ENCODE measurements at regions not wholly inside any gene's neighbourhood (a gene's known extent, or its start where the extent isn't known, plus 50 kb on each side); places are given as distances from the start of the nearest gene placed in this dataset.
"Not testable (repeated sequence)": the region's sequence is repeated elsewhere in the genome, so short reads cannot be mapped to it uniquely, and the experiment has no call there.

DNA sequence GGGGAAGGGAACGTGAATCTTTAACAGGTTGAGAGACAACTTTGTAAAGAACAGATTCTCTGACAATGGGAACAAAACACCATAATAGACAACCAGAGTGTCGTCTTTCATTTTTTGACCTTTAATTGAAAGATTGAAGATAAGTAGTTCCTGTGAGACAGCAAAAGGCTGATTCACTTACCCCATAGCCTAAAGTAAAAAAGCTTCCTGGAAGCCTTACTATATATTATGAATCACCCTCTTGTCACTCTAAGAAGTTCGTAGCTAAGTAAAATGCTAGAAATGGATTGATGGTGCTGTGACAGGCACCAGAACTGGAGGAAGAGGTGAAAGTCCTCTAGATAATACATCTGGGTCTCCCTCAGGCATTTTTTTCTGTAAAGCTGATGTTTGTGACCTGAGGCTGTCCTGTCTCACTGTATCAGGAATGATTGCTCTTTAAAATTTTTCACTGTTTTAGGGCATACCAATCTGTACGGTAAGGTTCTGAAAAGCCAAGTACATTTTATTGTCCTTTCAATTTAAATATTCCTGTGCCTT, 824.6 kb upstream of the SEMA6D start:
- DNase-seq: no peak

GRCh38 chr15:46894644-46895043, 822.7 kb upstream of the SEMA6D start:
- no peak for DNase-seq

- DNase-seq: no peak
Observed at GRCh38 chr15:46897266-46897665, 820.0 kb upstream of the SEMA6D start.

GRCh38 chr15:46901001-46901400, 816.3 kb upstream of the SEMA6D start:
- DNase-seq: no peak

DNA sequence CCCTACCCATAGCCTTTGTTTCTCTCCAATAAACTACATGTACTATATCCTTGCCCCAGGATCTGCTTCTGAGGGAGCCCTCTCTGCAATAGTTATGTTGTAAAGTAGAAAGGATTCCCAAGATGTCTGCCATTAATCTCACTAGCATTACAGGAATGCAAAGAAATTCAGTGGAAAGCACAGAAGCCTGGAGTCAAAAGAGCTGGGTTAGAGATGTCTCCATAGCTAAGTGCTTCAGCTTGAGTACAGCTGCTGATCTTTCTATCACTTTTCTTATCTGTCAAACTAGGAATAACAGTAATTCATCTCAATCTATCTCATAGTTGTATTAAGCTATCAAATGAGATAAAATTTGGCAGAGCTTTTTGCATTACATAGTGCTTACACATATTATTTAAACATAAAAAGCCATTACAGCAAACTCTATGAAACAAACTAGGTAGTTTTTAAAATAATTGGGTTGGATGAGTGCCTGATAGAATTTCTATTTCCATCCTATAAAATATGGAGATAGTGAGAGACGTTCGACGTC, 799.5 kb upstream of the SEMA6D start:
- DNase-seq: no peak

DNA sequence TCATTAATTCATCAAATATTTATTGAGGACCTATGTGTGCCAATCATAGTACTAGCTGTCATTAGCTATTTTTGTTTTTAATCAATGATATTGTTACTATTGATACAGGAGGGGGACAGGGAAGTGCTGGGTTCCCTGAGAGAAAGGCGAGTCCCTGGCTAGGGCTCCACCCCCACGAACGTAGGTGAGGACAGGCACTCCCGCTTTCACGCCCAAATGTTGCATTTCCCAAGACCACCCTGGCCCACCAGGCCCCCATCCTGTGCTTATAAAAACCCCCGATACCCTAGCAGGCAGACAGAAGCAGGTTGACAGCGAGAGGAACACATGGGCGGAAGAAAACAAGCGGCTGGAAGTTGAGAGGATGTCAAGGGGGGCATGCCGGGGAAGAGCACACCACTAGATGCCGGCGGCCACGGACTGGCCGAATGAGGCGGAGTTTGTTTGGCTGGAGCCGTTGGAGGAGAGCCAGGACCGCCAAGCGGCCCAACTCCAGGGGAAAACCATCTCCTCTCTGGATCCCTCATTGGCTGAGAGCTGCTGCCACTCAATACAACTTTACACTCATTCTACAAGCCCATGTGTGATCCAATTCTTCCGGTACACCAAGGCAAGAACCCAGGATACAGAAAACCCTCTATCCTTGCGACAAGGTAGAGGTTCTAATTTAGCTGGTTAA, 798.7 kb upstream of the SEMA6D start:
- DNase-seq: no peak

- DNase-seq: no peak
Observed at GRCh38 chr15:46921891-46922290, 795.4 kb upstream of the SEMA6D start.

- DNase-seq: no peak
Observed at GRCh38 chr15:46930426-46930825, 786.9 kb upstream of the SEMA6D start.

DNA sequence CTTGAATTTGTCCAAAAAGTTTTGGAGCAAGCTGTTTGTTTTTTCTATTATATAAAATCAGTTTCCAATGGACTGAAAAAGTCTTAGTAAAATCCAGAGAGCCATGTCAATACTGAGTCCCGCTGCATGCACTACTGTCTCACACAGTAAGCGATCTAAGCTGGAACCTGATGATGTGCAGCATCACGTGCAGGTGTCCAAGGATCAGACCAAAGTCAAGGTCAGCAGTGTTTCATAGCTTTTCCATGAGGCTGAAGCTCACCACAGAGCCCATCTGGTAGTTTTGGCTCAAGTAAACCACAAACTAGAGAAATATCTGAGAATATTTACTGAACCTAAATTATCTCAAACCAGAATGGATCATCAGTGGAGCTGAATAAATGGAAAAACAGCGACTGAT, 784.0 kb upstream of the SEMA6D start:
- no peak for DNase-seq

DNA sequence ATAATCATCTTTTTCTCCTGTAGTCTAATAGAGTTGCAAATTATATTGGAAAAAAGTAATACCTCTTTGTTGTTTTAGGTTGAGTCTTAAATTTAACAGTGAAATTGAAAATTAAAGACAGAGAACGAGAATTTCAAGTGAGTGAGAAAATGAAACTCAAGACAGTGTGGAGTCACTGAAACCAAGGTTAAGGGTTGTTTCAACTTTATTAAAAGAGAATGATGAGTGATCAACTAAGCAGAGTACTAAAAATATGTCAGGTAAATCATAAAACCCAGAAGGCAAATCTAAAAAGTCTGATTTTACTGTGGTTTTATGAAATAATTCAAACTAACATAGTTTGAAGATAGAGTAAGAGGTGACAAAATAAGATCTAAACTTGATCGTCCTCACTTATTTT, 782.5 kb upstream of the SEMA6D start:
- no peak for DNase-seq

DNA sequence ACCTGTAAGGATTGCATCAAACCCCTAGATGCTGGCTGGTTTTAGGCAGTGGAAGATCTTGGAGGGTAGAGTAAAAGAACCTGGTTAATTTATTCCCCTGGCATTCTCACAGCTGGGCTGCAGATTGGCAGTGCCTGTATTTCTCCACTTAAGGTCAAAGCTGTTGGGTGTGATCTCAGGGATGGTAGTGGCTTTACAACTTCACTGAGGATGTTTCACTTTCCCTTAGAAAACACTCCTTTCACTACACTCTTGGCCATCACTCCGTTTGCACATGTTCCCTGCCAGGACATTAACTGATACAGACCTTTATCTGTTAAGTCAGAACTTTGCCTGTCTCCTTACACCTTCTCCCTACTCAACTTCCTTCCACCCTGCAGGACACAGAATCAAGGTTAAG, 779.1 kb upstream of the SEMA6D start:
- no peak for DNase-seq

DNA sequence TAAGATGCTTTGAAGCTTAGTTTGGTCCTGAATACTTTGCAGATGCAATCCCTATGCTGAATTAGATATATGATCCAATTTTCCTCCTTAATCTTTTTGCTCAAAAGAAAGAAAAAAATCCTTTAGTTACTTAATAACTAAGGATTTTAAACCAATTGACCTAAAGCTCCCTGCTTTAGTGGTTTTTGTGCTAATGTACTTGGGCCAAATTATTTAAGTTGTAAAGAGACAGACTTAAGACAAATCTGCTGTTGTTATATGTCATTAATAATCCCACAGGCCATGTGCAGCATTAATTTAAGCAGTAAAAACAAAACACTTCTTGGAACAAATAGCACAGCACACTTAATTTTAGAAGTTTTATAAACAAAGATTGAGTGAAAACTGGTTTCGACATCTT, 776.1 kb upstream of the SEMA6D start:
- DNase-seq: no peak

DNA sequence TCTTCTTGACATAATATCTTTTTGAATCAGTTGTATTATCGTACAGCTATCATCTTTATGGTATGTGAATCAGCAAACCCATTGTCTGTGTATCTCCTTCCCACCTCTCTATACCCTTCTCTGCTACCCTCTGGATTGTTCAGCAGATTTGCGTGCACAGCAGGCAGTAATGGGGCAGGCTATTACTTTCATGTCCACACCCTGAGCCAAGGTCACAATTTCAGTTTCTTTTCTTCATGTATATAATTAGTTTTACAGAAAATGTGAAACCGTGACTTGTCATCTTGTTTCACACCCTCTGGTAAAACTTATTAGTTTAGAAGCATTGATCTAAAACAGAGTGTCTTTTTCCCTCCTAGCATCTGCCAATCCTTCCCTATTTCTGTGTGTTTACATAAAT, 770.4 kb upstream of the SEMA6D start:
- no peak for DNase-seq

GRCh38 chr15:46955576-46955975, 761.7 kb upstream of the SEMA6D start:
- no peak for DNase-seq

DNA sequence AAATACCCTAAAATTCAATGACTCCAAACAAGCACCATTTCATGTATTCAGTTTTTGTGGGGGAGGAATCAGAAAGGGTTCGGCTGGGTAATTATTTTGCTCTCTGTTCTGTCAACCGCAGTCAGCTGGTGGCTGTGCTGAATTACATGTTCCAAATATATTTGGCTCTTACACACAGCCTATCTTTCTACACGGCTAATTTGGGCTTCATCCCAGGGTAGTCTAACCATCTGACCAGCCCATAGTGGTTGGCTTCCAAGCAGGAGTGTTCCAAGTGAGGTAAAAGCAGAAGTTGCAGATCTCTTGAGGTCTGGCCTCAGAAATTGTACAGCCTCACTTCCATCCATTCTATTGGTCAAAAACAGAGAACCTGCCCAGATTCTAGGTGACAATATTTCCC, 760.8 kb upstream of the SEMA6D start:
- peak; percentile 5 to 65 for DNase-seq

DNA sequence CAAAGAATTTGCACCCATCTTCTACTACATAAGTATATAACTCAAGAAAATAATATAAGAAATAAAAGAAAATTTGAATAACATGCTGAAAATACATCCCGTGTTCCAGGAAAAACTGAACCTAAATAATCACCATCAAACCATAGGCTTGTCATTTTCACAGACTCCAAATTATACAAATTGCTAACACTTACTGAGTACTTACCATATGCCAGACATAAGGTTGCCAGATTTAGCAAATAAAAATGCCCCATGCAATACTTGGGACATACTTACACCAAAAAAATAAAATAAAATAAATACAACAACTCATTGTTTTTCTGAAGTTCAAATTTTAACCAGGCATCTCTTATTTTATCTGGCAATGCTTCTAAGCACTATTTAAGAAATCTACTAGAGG, 760.4 kb upstream of the SEMA6D start:
- no peak for DNase-seq

DNA sequence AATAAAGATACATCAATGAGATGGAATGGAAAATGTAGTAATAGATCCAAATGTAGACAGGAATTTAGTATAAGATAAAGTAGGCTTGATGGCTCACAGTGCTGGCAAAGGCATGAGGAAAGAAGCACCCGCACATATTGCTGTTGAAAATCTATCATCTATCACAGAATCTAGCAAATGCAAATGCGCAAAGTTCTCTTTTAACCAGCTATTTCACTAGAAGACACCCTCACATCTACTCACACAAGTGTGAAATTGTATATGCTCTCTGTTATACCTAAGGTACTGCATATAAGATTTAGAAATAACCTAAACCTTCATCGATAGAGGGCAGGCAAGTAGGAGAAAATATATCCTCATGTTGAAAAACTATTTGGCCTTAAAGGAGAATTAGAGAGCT, 756.7 kb upstream of the SEMA6D start:
- no peak for DNase-seq

DNA sequence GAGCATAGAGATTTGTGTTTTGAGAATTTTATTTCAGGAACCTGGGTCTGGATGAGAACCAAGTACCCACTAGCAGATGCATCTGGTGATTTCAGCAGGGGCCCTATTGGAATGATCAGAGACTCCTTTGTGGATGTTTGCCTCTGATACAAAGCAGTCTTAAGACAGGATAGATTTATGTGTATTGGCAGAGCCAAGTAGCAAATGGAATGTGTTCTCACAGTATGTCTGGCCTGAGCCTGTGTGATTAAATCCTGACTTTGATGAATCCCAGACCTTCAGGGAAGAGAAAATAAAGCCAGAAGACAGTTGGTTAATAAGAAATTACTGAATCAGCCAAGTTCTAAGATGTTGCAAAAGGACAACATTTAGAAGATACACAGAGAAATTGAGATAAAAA, 755.5 kb upstream of the SEMA6D start:
- no peak for DNase-seq

DNA sequence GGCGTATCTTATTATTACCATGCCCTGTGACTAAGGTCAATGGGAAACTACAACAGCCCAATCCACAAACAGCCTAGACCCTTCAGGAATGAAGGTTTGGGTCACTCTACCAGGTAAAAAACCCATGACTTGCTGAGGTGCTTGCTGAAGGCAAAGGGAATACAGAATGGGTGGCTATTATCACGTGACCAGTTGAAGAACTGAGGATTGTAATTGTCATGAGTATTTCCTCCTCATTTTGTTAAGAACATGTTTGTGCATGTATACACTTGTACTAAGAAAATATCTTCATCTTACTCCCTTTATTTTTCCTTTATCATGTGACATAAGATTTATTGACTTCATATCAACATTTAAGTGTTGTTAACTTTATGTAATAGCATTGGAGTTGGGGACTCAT, 729.2 kb upstream of the SEMA6D start:
- not testable (repeated sequence) for DNase-seq

- no peak for DNase-seq
Observed at GRCh38 chr15:46996359-46996758, 720.9 kb upstream of the SEMA6D start.

GRCh38 chr15:46997501-46997900, 719.8 kb upstream of the SEMA6D start:
- DNase-seq: no peak

DNA sequence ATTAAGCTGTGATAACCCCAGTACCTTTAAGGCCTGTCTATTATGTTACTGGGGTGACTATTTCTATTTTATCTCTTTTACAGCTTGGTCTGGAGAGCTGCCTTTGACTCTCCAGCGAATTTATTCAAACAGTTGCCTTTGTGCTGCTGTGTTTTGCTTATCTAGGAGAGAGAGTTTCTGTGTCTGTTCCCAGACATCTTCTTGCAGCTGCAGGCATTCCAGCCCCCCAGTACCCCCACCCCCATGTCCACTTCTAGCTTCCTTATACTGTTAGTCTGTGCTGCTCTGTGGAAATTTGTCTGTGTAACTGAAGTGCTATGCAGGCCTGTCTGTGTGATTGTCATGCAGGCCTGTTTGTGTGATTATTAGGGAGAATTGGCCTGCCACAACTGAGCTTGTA, 713.7 kb upstream of the SEMA6D start:
- DNase-seq: no peak

GRCh38 chr15:47013446-47013845, 703.9 kb upstream of the SEMA6D start:
- DNase-seq: no peak

DNA sequence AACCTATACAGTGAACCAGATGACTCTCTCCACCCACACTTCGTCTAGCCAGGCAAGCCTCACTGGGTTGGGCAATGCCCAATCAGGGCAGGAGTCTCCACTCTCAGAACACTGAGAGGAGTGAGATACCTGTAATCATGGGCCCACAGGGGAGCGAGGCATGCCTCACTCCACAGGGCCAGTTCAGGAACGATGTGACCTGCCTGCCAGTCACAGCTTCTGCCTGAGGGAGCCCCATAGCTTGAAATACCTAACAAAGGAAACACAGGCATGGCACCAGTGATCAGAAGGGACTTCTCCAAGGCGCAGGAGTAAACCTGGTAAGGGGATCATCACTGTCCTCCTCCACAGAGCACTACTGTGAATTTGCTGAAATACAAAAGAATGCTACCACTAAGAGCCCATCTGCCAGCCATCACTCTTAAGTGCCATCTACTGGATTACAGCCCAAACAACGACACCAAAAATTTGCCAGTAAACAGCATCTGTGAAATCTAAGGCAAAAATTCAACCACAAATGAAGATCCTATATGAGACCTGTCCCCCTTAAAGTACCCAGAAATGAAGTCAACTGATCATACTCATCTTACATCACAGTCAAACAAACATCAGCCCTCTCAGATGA, 689.9 kb upstream of the SEMA6D start:
- no peak for DNase-seq
